HG03045 (cell line): ENCODE measurements at regions not wholly inside any gene's neighbourhood (a gene's known extent, or its start where the extent isn't known, plus 50 kb on each side); places are given as distances from the start of the nearest gene placed in this dataset.

Source experiments
- ATAC-seq: cut with Tn5 transposase; IDR thresholded peaks from one replicate; pipeline ENCODE4 v1.9.1; 2021; ENCODE audit warnings: mild to moderate bottlenecking, moderate library complexity; ENCODE audit not compliant: unreplicated experiment

DNA sequence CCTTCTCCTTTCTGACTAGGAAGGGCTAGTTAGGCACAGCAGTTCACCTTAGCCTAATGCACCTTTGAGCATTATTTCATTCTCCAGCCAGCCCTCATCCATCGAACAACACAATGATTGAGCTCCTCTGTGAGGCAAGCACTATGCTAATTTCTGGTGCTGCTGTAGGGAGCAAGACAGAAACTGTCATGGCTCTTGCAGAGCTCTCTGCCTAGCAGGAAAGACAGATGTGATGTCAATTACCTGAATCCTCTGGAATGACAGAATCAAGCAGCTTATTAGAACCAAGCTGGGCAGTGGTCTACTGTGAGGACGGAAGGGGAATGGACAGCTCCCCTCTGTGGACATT is 256.1 kb upstream of the NOCT start:
- no peak for ATAC-seq

DNA sequence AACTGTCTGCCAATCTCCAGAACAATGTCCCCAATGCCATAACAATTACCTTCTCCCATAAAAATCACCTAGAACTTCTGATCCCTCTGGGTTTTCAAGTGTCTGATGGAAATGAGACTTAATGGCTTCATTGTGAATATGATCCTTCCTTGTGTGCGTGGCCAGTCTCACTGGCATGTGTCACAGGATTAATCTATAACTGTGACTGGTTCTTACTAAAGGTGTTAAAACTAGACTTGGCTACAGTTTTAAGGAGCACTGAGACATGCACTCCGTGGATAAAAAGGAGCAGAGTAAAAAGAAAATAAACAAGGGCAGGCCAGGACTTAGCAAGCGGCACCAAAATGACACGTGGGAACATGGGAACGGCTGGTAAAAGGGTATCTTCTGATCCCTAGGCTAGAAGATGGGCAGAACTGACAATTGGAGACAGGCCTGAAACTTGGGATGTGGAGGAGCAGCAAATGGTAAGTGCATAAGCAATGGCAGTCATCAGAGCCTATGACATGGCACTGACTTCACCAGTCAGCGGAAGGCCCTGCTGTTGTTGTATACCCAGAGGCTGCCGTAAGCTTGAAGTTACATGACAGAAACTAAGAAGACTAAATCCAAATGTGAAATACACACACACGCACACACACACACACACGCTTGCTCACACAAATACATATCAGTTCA is 256.6 kb upstream of the NOCT start:
- ATAC-seq: no peak

DNA sequence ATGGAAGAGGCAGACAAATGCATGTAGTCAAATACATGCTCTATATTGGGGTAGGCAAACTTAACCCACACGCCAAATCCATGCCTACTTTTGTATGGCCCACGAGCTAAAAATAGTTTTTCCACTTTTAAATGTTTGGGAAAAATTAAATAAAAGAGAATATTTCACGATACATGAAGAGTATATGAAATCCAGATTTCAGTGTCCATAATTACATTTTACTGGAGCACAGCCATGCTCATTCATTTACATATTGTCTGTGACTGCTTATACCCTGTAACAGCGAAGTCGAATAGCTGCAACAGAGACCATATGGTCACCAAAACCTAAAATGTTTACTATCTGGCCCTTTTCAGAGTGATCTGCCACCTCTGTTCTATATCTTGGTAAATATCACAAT is 257.4 kb upstream of the NOCT start:
- ATAC-seq: no peak

DNA sequence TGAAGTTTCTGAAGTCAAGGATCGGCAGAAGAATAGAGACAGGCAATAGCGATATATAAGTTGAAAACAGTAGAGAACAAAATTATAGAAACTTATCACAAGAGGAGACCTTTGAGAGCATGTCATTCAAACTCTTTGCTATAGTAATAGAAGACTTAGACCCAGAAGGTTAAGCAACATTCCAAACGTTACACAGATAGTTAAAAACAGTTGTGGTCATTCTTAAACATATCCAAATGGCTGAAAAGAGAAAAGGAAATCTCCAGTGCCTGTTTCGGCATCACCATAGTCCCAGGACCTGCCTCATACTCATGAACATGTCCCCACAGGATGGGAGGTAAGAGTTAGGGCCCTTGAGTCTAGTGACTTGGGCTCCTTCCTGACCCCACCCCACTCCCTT is 258.1 kb upstream of the NOCT start:
- no peak for ATAC-seq

DNA sequence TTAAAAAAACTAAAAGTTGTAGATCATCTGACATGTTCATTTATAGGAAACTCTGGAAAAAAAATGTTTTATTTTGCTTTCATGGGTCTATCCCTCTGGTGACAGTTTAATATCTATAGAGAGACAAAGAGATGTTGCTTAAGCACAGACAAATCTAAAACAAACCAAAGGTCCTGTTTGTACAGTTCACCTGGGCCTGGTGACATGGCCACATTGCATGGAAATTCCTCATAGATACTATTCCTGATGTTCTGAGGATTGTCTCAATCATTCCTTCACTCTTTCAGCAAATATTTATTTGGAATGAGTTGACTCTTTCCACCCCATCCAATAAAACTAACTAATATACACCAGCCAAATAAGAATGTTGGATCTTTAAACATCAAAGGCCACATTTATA is 259.1 kb upstream of the NOCT start:
- no peak for ATAC-seq

DNA sequence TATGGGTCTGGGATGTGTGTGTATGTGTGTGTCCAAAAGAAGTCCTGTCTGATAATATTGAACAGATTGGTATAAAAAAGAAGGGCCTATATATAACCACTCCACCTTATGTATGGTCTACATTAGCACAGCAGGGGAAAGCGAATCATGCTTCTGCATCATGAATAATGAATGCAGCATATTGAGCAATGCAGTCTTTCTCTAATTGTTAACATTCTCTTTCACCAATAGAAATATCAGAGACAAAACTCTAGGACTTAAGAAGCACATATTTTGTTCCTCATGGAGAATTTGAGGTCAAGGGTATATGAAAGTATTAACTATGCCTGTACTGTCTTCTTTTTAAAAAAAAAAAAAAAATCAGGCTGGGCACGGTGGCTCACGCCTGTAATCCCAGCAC is 264.3 kb upstream of the NOCT start:
- ATAC-seq: no peak

DNA sequence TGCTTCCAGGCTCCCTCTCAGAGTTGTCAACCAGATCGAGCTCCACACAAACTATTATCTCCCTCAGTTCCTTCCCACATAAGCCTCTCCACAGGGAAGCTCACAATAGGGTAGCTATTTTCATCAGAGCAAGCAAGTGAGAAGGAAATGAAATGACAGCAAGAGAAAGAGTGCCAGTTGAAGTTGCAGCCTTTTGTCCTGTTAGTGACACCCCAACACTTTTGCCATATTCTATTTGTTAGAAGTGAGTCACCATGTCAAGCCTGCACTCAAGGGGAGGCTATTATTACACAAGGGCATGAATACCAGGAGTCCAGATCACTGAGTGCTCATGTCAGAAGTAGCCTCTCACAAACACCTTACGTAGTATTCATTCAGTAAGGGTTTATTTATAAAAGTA is 266.3 kb upstream of the NOCT start:
- ATAC-seq: no peak

DNA sequence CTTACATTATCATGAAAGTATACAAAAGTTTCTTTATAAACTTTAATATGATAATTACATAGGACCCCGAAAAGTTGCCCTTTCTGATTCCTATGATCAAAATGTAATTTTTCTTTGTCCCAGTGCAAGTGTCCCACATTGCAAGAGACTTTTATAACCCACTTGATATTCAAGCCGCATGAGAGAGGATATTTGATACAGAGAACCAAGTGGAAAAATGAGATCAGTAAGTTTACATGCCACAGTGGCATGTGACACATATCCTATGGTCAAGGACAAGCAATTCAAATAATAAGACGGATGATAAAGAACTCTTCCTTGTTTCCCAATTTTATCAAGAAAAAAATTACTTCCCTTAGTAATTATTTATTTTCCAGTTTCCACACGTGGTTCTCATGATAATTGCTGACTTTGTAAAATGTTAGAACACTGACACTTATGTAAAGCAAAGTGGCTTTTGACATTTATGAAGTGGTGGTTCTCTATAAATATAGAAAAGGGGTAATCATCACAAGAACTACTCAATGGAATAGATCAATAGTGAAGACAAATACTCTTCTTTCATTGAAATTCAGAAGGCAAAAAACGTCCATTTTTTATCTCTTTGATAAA is 273.7 kb upstream of the NOCT start:
- ATAC-seq: no peak

DNA sequence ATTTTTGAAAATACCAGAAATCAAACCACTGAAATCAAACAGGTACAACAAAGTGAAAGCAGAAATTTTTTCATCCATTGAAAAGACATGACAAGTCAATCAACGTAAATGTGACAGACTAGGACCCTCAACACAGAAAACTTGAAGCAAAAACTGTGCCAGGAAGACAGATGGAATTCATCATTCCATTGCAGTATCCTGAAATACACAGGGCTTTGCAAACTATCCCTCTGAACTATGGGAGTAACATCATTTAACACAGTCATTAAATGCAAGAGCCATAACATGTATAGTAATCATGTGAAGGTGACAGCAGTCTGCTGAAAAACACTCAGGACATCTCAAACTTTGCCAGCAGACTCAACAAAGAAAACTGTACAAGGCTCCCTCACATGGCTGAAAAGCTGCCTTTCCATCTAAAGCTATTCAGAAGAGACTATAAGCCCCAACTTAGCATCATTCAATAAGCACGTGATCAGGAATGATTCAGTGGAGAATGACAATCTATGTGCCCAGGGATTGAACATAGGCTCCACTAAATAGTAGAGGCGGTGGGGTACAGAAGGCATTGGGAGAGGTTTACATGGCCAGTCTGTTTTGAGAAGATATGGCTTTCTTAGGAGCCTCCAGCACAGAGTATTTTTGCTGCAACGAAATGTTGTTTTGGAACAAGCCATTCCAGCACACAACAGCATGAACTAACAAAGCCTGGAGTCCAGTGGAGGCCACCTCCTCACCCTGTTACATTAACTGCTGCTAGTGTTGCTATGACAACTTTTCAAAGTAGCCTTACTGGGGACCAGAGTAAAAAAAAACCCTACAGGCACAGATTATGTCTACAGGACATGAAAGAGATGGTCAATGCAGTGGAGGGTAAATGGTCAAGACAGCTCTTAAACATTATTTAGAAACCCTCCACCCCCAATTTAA is 274.5 kb upstream of the NOCT start:
- ATAC-seq: no peak

DNA sequence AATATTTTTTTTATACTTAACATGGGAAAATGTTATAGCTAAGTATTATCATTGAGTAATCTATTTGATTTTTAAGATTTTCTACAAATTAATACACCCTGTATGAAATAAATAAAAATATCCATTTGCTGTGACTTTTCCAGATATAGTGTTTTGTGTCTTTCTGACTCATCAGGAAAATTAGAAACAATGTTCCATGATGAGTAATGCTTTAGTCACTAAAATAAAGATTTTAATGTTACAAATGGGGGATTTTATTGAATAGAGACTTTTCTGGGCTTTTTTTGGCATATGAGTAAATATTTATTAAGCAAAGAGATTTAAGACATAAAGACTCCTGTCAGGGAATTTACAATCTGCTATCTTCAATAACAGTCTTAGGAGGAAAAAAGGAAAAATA is 279.2 kb upstream of the NOCT start:
- ATAC-seq: no peak

DNA sequence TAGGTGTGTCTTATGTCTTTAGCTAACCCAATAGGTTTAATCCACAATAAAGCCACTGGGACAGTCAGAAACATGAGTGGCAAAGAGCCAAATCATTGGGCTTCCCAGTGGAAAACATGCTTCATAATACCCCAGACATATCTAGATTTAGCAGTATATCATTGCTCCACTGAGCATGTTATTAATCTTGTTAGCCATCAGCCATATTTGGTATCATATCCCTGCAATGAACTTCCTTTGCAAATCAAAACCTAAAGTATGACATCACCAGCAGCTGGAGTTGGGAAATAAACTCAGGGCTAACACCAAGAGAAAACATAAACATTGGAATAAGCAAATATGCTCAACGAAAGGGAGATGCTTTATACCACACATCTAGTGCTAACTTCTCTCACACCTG is 280.8 kb upstream of the NOCT start:
- no peak for ATAC-seq

DNA sequence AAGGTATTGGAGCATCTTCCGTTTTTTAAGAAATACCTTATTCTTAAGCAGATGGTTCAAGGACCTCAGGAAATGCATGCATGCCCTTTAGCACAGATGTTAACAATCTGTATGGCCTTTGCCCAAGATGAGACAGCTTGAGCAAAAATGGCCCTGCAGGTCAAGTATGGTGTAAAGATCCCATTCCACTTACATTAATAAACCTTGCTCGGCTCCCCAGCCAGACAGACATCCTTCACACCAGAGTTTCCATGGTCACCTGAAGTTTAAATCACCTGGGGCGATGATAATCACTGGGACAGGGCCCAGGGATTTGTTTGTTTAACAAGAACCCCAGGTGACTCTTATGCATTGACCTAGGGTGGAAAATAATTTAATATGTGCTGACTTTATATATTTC is 287.0 kb upstream of the NOCT start:
- ATAC-seq: no peak

DNA sequence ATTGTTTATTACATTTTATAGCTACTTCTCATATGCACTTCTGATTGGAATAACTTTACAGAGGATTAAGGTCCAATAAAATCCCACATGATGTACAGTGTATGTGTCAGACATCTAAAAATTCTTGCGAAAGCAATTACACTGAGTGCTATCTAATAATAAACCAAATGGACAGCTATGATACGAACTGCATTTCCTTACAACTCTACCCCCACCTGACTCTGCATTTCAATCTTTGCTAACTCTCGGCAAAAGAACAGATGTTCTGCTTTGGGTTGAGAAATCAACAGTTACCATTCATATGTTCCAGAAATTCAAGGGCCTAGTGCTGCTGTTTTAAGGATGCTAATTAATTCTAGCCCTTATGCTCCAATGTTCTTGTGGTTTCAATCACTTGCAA is 287.9 kb upstream of the NOCT start:
- ATAC-seq: no peak

DNA sequence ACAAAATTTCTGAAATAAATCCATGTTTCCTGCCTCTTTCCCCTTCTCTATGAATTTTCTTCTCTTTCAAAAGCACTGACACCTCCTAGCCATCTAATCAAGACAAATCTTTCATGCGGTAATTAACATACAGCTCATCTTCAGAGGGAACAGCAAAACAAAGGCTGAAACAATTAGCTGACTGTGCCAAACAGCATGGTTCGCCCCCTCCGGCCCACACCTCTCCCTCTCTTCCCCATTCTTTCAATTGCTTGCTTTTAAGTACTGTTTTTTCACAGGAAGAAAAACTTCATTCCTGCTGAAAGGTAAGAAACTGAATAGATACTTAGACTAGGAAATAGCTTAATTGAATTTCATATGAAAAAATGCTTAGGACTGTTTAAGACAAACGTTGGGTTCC is 291.1 kb upstream of the NOCT start:
- ATAC-seq: no peak

DNA sequence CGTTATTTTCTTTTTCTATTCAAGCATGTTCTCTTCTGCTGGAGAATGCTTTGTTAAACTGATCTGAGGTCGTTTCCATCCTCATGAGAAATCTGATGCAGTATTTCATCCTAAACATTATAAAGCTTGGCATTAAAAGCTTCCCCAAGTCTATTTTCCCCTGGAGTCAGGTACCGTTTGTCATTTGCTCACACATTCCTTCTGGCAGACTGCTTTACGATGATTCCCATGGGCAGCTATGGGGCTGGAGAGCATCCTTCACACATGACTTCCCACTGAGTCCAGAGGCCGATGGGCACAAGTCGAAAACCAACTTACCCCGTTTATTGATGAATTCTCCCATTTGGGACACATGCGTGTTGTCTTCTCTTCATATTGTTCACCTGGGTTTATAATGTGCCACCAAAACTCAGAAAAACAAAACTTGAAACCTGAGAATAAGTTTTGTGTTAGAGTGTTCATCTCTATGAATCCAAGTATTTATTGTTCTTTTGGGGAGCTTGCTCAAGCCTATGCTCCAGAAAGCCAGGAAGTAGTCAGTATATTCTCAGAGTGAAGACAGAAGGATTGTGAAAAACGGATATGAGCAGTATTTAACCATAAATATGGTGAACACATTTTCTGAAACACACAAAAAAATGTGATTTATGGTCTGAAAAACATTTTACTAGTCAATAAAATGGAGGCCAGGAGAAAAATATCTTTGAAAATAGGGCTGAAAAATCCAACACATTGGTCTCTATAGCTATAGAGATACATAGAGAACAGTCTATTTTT is 298.8 kb upstream of the NOCT start:
- ATAC-seq: no peak

DNA sequence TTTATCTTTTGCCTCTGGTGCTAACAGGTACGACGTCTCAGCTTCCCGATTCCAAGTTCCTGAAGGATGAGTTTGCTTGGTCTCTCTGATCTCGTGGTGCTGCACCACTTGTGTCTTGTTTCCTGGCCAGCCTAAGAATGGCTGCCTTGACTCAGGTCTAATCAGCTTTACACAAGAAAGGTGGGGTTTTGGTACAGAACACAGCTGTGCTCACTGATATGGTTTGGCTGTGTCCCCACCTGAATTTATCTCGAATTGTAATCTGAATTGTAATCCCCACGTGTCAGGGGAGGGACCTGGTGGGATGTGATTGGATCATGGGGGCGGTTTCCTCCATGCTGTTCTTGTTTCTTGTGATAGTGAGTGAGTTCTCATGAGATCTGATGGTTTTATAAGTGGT is 305.3 kb upstream of the NOCT start:
- no peak for ATAC-seq

DNA sequence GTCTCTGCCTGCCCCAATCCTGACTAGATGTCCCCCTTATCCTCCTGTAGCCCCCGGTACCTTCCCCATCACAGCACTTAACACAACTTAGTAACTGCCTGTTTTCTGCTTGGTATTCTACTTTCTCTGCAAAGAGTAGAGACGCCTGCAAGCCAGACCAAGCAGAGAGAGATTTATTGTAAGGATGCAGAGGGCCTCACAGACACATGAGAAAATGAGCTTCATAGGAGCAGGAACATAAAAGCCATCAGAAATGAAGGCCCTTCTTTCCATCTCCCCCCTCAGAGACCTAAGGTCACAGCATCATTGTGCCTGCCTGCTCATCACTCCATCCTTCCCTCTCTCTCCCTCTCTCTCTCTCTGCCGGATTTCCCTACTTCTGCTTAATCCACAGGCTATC is 305.7 kb upstream of the NOCT start:
- ATAC-seq: no peak

DNA sequence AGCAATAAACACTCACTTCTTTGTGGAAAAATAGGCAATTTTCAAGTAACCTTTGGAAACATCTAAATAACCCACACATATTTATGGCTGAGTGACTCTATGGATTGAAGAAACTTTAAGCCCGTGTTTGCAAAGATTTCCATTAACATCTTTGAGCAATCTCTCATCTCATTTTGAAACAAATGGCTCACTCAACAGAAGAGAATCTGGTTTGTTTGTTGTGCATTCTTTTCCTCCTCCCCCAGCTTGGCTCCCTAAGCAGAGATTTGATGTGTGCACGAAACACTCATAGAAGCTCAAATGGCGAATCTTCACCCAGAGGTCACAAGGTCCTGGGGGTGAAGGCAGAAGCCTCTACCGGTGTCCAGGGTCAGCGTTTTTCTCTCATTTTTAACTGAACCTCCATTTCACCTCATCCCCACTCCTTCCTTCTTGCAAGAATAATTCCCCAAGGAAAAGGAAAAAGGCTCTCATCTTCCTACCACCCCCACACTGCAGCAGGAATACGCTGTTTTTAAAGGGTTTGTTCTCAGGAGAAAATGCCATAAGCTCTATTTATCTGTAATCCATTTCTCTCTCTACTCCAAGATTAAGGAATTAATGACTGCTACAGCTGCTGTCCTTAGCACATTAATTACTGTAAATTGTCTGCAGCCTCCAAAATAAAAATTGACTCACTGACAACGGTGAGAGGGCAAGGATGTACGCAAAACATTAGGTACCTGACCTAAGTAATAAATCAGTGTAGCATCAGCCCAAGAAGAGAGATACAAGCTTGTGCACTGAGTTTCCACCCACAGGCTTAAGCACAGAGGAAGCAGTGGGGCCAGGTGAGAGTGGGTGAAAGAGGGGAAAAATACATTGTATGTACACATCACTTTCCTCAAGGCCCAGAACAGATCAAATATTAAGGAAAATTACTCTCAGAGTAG is 307.6 kb upstream of the NOCT start:
- ATAC-seq: no peak

DNA sequence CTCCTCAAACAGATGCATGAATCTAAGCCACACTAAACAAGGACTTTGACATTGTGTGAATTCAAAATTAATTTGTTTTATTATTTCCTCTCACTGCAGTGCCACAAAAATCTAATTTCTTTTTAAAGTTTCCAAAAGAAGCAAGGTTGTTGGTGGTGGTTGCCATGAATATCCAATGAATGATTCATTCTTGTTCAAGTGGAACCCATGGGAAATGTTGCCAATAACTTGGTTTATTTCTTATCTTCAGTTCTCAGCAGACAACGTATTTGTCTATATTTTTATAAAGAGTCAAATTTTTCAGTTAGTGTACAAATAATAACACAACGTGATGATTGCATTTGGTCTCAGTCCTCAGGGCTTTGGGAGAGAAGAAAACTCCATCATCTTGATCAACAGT is 309.4 kb upstream of the NOCT start:
- no peak for ATAC-seq

DNA sequence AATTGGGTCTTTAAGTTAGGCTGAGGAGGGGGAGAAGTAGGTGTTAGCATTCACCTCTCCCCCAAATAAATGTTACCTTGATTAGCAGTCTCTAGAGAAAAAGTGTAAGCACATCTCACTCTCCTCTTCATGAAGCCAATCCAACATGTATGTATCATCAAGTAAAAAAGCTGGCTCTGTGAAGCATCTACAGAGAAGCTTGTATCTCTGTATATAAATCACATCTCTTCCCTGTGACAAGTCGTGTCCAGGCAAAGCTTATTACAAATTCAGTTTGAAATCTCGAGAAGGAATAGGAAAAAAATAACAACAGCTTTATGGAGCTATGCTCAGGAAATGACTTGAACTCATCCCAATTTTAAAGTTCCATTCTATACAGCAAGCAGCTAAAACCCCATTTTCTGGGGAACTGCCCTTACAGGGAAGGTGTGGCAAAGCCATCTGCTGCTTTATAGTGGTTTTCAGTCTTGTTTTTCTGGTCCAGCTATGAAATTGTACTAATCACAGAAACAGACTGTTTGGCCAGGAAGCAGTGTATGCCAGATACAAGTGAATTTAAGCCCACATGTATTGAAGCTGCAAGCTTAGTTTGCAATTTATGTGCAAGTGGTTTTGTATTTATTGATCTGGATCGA is 313.3 kb upstream of the NOCT start:
- ATAC-seq: no peak
